ENCODE measurements at regions not wholly inside any gene's neighbourhood (a gene's known extent, or its start where the extent isn't known, plus 50 kb on each side); places are given as distances from the start of the nearest gene placed in this dataset.

DNA sequence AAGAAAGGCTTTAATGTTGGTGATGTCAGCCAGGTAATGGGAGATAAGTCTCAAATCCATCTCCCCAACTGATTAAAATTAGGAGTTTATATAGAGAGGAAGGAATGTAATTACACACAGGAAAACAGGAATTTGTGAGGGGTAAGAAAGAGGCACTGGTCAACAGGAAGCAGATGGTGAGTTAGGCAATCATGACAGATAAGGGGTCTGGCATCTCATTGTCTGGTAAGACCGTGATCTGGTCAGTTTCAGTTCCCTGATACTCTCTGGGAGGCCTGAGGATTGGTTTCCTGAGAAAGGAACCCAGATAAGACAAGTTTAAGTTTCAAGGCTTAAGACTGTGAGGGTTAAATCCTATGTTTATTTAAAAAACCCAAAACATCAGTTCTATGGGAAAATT, 414.7 kb upstream of the ARRDC4 start (continued):
- no peak for TF ChIP-seq ZBTB17 (CRISPR knock-in tag; IDR thresholded peaks at IDR 0.05)
- no peak for TF ChIP-seq STAG1 (CRISPR knock-in tag; IDR thresholded peaks at IDR 0.05; ENCODE audit: borderline replicate concordance)
- no peak for TF ChIP-seq LCOR (CRISPR knock-in tag; IDR thresholded peaks at IDR 0.05)
- TF ChIP-seq ZNF398 (CRISPR knock-in tag; IDR thresholded peaks at IDR 0.05), result no peak

DNA sequence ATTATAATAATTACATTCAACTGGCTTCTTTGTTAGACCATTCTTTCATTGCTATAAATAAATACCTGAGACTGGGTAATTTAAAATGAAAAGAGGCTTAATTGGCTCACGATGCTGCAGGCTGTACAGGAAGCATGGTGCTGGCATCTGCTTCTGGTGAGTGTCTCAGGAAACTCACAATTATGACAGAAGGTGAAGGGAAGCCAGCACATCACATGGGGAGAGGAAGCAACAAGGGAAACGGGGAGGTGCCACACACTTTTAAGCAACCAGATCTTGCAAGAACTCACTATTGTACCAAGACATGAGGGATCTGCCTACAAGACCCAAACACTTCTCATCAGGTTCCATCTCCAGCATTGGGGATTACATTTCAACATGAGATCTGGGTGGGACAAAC, 413.1 kb upstream of the ARRDC4 start:
- intact Hi-C loops (cut with micrococcal nuclease) (no loop called here), in situ Hi-C loops (cut with MboI) (no loop called here)
- H3K4me2 ChIP-seq (ENCODE audit: insufficient read depth, low read length), result no peak overlapping the region
- no peaks in the 10 kb centered on the region for H3K79me2 ChIP-seq (ENCODE audit: control insufficient read depth, insufficient read depth, low read length)
- no peak overlapping the region for H3K9ac ChIP-seq (ENCODE audit: insufficient read depth in 1 of 2, low read depth in 2 of 2, low read length in 2 of 2)
- BruUV-seq (replicated peaks), result no TSS peak
- H3K9me1 ChIP-seq (ENCODE audit: control insufficient read depth, insufficient read depth, low read length), result no peaks in the 10 kb centered on the region
- no peak overlapping the region for H3K4me3 ChIP-seq
- ChIA-PET CTCF (ENCODE audit: low intra/inter-chr PET ratio) (no interaction called here), POLR2A (no interaction called here)
- 0% methylated on average over 2 of the region's 2 CpGs for WGBS (ENCODE audit: insufficient coverage, low coverage, missing lambda C conversion rate)
- TF ChIP-seq PPARD (CRISPR knock-in tag; IDR thresholded peaks at IDR 0.05), result no peak
- H4K20me1 ChIP-seq (replicated peaks; ENCODE audit: control insufficient read depth, insufficient read depth, low read length), result no peaks in the 10 kb centered on the region
- H3K27me3 ChIP-seq (ENCODE audit: control insufficient read depth in 2 of 2, insufficient read depth in 2 of 2, low read length in 2 of 2), result no peaks in the 10 kb centered on the region
- H3K4me1 ChIP-seq (replicated peaks in 1 of 2; ENCODE audit: control insufficient read depth in 2 of 2, insufficient read depth in 2 of 2, low read length in 2 of 2), result no peaks in the 10 kb centered on the region
- H3K9me3 ChIP-seq (replicated peaks; ENCODE audit: control insufficient read depth, insufficient read depth, low read depth, low read length), result no peaks in the 10 kb centered on the region; the same call in 1 of the 2 replicates
- no peak for ATAC-seq
- no peaks in the 10 kb centered on the region for H3K36me3 ChIP-seq (ENCODE audit: control insufficient read depth, insufficient read depth, low read length)
- H3K27ac ChIP-seq (ENCODE audit: extremely low read depth, low read depth, low read length), result no peak overlapping the region
- FAIRE-seq, result no peak
- H2AFZ ChIP-seq (ENCODE audit: low read depth, low read length), result no peak overlapping the region
- no peak for DNase-seq (ENCODE audit: extremely low read depth in 1 of 4, low spot score in 3 of 4)

Data from K562 (cell line).